Astrocyte of the cerebellum (primary cell): ENCODE measurements at regions not wholly inside any gene's neighbourhood (a gene's known extent, or its start where the extent isn't known, plus 50 kb on each side); places are given as distances from the start of the nearest gene placed in this dataset.
"Not testable (repeated sequence)": the region's sequence is repeated elsewhere in the genome, so short reads cannot be mapped to it uniquely, and the experiment has no call there.

Experiments
- DNase-seq: peaks from one replicate; pipeline ENCODE4 v3.0.0-alpha.2; 2011; ENCODE audit warnings: low read depth
- H3K4me3 ChIP-seq: 2 replicates; pipeline ENCODE4 v1.5.1; 2011; ENCODE audit warnings: mild to moderate bottlenecking, low read depth, low read length, moderate library complexity
- in situ Hi-C: cut with HindIII; loops from 2 replicates; pipeline ENCODE4 v1.10.0; 2017; ENCODE audit warnings: low sequenced_read_pairs
- TF ChIP-seq, protein P1 (sequence below): IDR thresholded peaks from 2 replicates; pipeline ENCODE4 v1.5.1; 2012; ENCODE audit warnings: low read length, low read depth, moderate library complexity, mild to moderate bottlenecking; ENCODE audit errors: missing control alignments

GRCh38 chr1:148352470-148353053 lies 130.5 kb downstream of the PPIAL4G start:
- TF ChIP-seq, protein P1, sequence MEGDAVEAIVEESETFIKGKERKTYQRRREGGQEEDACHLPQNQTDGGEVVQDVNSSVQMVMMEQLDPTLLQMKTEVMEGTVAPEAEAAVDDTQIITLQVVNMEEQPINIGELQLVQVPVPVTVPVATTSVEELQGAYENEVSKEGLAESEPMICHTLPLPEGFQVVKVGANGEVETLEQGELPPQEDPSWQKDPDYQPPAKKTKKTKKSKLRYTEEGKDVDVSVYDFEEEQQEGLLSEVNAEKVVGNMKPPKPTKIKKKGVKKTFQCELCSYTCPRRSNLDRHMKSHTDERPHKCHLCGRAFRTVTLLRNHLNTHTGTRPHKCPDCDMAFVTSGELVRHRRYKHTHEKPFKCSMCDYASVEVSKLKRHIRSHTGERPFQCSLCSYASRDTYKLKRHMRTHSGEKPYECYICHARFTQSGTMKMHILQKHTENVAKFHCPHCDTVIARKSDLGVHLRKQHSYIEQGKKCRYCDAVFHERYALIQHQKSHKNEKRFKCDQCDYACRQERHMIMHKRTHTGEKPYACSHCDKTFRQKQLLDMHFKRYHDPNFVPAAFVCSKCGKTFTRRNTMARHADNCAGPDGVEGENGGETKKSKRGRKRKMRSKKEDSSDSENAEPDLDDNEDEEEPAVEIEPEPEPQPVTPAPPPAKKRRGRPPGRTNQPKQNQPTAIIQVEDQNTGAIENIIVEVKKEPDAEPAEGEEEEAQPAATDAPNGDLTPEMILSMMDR, result no peak
- H3K4me3 ChIP-seq, result no peak overlapping the region
- in situ Hi-C loops, result no loop called here
- no peak for DNase-seq

- no peak for DNase-seq
- in situ Hi-C loops, result no loop called here
- TF ChIP-seq, protein P1, result no peak
- no peak overlapping the region for H3K4me3 ChIP-seq
Measured at GRCh38 chr1:148347781-148348180, 135.3 kb downstream of the PPIAL4G start.

GRCh38 chr1:148345659-148346151 lies 137.4 kb downstream of the PPIAL4G start:
- in situ Hi-C loops, H3K4me3 ChIP-seq, DNase-seq: not testable (repeated sequence)
- TF ChIP-seq, protein P1, result peak; percentile 67

DNA sequence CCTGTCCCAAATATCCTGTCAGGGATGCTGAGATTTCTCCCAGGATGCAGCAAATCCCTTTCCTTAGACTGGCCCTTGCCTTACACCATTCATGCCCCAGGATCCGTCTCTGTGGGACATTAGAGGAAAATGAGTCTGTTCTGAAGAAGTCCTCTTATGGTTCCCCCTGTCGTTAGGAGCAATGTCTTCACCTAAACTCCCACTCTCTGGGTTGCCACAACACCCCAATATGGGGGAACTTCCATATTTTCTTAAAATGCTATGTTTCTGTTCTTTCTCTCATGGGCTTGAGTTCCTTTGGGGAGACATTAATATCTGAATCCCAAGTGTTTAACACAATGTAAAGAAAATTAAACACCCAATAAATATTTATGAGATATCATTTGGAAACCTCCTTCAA lies 138.5 kb downstream of the PPIAL4G start:
- DNase-seq, in situ Hi-C loops, H3K4me3 ChIP-seq: not testable (repeated sequence)

GRCh38 chr1:148341729-148342128 lies 141.4 kb downstream of the PPIAL4G start:
- in situ Hi-C loops, result not testable (repeated sequence)

DNA sequence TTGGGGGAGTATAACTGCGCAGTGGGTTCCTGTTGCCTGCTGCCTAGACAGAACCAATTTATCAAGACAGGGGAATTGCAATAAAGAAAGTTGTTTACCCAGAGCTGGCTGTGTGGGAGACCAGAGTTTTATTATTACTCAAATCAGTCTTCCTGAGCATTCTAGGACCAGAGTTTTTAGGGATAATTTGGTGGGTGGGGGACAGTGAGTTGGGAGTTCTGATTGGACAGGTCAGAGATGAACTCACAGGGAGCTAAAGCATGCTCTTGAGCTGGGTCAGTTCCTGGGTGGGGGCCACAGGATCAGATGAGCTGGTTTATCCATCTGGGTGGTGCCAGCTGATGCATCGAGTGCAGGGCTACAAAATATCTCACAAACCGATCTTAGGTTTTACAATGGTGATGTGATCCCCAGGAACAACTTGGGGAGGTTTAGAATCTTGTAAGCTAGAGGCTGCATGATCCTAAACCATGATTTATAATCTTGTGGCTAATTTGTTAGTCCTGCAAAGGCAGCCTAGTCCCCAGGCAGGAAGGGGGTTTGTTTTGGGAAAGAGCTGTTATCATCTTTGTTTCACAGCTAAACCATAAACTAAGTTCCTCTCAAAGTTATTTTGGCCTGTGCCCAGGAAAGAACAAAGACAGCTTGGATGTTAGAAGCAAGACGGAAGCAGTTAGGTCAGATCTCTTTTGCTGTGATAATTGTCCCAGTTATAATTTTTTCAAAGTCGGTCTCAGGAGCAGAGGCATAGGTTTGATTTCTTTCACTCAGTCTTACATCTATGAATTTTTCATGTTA lies 146.8 kb downstream of the PPIAL4G start:
- DNase-seq, H3K4me3 ChIP-seq, in situ Hi-C loops: not testable (repeated sequence)

More at GRCh38 chr1:148341729-148342128, 141.4 kb downstream of the PPIAL4G start:
- DNase-seq, H3K4me3 ChIP-seq: not testable (repeated sequence)

GRCh38 chr1:148334339-148335130 lies 148.6 kb downstream of the PPIAL4G start:
- peak; percentile 59 for DNase-seq
- in situ Hi-C loops, result no loop called here
- peak overlapping the region; percentile 57 for H3K4me3 ChIP-seq
- TF ChIP-seq, protein P1, result no peak
